GM12891 (cell line): ENCODE measurements at regions not wholly inside any gene's neighbourhood (a gene's known extent, or its start where the extent isn't known, plus 50 kb on each side); places are given as distances from the start of the nearest gene placed in this dataset.

Source experiments
- POLR2A ChIP-seq: IDR thresholded peaks from 2 replicates; pipeline ENCODE4 v1.6.1; 2011; ENCODE audit warnings: low read depth, low read length, control low read depth
- POLR2AphosphoS5 ChIP-seq: IDR thresholded peaks from 2 replicates; pipeline ENCODE4 v1.6.1; 2011; ENCODE audit warnings: low read depth, low read length, control low read depth
- TAF1 ChIP-seq: IDR thresholded peaks from 2 replicates; pipeline ENCODE4 v1.6.1; 2011; ENCODE audit warnings: low read depth, low read length, control low read depth

GRCh38 chr20:34175079-34175478, 63.0 kb upstream of the EIF2S2 start:
- TF ChIP-seq POLR2A (no peak), TAF1 (no peak), POLR2AphosphoS5 (no peak)
